GM20000 (cell line): ENCODE measurements at regions not wholly inside any gene's neighbourhood (a gene's known extent, or its start where the extent isn't known, plus 50 kb on each side); places are given as distances from the start of the nearest gene placed in this dataset.
"Not testable (repeated sequence)": the region's sequence is repeated elsewhere in the genome, so short reads cannot be mapped to it uniquely, and the experiment has no call there.

Experiments used
- DNase-seq: peaks from one replicate; pipeline ENCODE4 v3.0.0; 2012; ENCODE audit warnings: low spot score
- TF ChIP-seq, protein P1 (sequence below): IDR thresholded peaks from 2 replicates; pipeline ENCODE4 v1.5.1; 2012; ENCODE audit warnings: mild to moderate bottlenecking, control low read depth; ENCODE audit errors: extremely low read depth, missing control alignments

DNA sequence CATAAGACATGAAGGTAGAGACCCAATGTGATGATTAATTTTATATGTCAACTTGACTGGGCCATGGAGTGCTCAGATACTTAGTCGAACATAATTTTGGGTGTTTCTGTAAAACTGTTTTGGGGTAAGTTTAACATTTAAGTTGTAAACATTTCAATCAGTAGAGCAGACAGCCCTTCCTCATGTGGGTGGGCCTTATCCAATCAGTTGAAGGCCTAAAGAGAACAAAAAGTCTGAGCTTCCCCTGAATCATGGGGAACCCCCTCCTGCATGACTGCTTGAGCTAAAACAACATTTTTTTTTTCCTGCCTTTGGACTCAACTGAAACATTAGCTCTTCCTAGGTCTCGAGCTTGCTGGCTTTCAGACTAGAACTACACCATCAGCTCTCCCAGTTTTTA is 327.3 kb upstream of the SOX9 start:
- TF ChIP-seq, protein P1, sequence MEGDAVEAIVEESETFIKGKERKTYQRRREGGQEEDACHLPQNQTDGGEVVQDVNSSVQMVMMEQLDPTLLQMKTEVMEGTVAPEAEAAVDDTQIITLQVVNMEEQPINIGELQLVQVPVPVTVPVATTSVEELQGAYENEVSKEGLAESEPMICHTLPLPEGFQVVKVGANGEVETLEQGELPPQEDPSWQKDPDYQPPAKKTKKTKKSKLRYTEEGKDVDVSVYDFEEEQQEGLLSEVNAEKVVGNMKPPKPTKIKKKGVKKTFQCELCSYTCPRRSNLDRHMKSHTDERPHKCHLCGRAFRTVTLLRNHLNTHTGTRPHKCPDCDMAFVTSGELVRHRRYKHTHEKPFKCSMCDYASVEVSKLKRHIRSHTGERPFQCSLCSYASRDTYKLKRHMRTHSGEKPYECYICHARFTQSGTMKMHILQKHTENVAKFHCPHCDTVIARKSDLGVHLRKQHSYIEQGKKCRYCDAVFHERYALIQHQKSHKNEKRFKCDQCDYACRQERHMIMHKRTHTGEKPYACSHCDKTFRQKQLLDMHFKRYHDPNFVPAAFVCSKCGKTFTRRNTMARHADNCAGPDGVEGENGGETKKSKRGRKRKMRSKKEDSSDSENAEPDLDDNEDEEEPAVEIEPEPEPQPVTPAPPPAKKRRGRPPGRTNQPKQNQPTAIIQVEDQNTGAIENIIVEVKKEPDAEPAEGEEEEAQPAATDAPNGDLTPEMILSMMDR = no peak
- DNase-seq = no peak

DNA sequence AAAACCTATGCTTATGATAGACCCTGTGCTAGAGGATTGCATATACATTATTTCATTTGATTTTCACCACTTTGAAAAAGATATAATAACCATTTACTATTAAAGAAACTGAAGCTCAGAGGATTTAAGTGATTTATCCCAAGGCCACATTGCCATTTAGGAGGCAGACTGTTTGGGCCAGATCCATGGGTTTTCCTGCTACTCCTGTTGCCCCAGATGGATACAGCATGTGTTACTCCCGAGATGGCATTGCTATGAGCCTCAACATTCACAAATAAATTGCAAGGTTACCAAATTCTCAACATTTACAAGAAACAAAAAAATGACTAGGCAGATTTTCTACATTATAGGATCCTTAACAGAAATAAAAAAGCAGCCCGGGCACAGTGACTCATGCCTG is 322.1 kb upstream of the SOX9 start:
- DNase-seq = no peak
- TF ChIP-seq, protein P1 = no peak

DNA sequence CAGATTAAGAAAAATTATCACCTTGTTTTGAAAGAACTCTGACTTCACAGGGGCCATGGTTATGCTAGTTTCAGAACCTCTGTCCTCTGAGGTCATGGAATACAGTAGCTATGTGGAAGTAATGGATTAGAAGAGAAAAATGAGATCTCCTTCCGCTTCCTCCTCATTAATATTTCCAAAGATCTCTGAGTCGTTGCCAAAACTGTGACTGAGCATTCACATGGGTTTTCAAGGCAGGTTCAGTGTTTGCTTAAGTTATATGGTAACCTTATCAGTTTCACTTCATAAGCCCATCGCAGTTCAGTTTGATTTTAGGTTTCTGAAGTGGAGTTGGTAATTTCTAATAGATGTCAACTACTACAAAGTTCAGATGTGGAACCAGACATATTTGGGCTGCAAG is 321.2 kb upstream of the SOX9 start:
- DNase-seq = no peak
- TF ChIP-seq, protein P1 = no peak

DNA sequence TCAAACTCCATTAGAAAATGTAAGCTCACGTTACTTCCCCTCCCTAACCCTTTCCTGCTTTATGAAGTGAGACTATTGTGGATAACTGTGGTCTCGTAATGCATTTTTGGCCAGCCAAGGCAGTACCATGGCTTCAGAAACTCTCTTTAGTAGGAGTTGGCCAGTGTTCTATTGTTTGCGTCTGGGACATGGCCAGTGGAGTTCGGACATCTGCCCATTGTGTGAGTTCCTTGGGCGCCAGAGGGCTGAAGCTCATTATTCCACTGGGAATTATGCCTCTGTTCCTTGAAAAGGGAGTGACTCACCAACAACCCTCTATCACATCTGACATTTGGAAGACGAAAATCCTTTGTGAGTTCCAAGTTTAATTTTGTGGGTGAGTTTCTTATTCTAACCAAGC is 319.5 kb upstream of the SOX9 start:
- DNase-seq = no peak
- TF ChIP-seq, protein P1 = no peak

DNA sequence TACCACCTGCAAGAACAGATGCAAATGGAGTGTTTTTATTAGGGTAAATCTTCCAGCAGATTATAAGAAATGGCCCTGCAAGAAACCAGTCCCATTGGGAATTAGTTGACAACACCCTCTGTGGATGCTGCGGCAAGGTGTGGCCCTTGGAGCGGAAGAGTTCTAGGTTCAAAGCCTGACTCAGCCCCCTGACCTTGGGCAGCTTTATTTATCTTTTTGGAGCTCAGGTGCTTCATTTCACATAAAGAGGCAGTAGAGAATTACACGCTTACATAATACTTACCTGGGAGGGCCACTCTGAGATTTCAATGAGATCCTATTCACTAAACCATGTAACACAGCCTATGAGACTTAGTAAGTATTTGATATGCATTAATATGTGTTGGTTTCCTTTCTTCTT is 318.2 kb upstream of the SOX9 start:
- no peak for DNase-seq
- TF ChIP-seq, protein P1 = no peak

DNA sequence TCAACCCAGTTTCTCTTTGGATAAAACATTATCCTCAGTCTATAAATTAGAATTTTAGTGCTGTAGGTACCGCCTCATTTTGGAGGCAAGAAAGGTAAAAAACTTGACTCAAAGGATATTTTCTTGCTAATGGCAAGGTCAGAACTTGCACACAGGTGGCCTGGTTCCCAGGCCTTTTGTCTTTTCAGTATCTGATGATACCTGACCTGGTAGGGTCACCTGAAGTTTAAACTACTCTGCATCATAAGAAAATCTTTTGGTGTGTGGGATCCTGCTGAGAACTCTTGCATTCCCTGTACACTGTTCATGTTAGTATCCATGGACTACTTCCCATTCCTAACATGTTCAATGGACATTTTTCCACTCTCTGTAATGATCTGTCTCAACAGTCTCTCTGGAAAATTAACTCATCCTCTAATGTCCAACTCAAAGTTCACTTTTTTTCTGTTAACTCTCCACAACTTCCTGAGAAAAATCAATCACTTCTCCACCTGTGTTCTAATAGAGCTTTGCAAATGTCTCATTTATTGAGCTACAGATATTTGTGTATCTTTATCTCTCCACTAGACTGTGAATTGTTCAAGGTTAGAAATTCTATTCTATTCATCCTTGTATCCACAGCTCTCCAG is 317.1 kb upstream of the SOX9 start:
- no peak for DNase-seq
- TF ChIP-seq, protein P1 = no peak

DNA sequence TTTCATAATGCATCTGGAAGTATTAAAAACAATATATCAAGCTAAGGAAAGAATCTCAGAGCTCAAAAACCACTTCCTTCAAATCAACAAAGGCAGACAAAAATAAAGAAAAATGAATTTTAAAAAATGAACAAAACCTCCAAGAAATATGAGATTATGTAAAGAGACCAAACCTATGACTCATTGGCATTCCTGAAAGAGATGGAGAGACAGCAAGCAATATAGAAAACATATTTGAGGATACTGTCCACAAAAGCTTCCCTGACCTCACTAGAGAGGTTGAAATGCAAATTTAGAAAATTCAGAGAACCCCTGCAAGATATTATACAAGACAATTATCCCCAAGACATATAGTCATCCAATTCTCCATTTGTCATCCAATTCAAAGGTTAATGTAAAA is 311.3 kb upstream of the SOX9 start:
- TF ChIP-seq, protein P1 = no peak
- no peak for DNase-seq

DNA sequence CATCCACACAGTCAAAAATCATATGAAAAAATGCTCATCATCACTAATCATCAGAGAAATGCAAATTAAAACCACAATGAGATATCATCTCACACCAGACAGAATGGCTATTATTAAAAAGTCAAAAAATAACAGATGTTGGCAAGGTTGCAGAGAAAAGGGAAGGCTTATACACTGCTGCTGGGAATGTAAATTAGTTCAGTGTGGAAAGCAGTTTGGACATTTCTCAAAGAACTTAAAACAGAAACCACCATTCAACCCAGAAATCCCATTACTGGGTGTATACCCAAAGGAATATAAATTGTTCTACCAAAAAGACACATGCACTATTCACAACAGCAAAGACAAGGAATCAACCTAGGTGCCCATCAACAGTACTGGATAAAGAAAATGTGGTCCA is 307.0 kb upstream of the SOX9 start:
- not testable (repeated sequence) for DNase-seq
